ENCODE measurements at regions not wholly inside any gene's neighbourhood (a gene's known extent, or its start where the extent isn't known, plus 50 kb on each side); places are given as distances from the start of the nearest gene placed in this dataset.
"Not testable (repeated sequence)": the region's sequence is repeated elsewhere in the genome, so short reads cannot be mapped to it uniquely, and the experiment has no call there.

GRCh38 chr10:61252326-61252725 lies 200.9 kb downstream of the TMEM26 start:
- not testable (repeated sequence) for TF ChIP-seq CTCF (conservative IDR thresholded peaks at IDR 0.05 in 1 of 2, IDR thresholded peaks at IDR 0.05 in 1 of 2; ENCODE audit: low read depth in 1 of 2, low read length in 2 of 2); EZH2 (IDR thresholded peaks at IDR 0.05; ENCODE audit: low read length, missing control alignments)

Measured in fibroblast of lung (primary cell).